Kidney (tissue), 13 donors: ENCODE measurements at regions not wholly inside any gene's neighbourhood (a gene's known extent, or its start where the extent isn't known, plus 50 kb on each side); places are given as distances from the start of the nearest gene placed in this dataset.

Experiments used
- DNase-seq, 5 donors: peaks; one replicate each; pipeline ENCODE4 v3.0.0-alpha.2; 2013 to 2020
- FAIRE-seq: peaks from 2 replicates; lab custom pipeline; 2012; peaks lifted over from hg19 to GRCh38; lab: Jason Lieb, UNC
- H3K27ac ChIP-seq, 2 donors: one replicate each; pipeline ENCODE4 v1.7.0; 2013; ENCODE audit warnings: low read depth in 2 of 2, low read length in 2 of 2, inconsistent platforms in 1 of 2
- H3K27me3 ChIP-seq: one replicate; pipeline ENCODE4 v1.7.1; 2013; ENCODE audit warnings: low read length, inconsistent platforms; ENCODE audit not compliant: control insufficient read depth, insufficient read depth
- H3K36me3 ChIP-seq, 3 donors: one replicate each; pipeline versions ENCODE4 v1.7.0 to v1.7.1; 2013; ENCODE audit warnings: low read length in 3 of 3, control low read depth in 1 of 3, inconsistent platforms in 1 of 3; ENCODE audit not compliant: insufficient read depth in 3 of 3, control insufficient read depth in 2 of 3
- H3K4me1 ChIP-seq, 3 donors: one replicate each; pipeline versions ENCODE4 v1.7.0 to v1.7.1; 2013; ENCODE audit warnings: low read length in 3 of 3, inconsistent platforms in 1 of 3, low read depth in 1 of 3; ENCODE audit not compliant: control insufficient read depth in 2 of 3, insufficient read depth in 2 of 3
- H3K4me3 ChIP-seq, 3 donors: one replicate each; pipeline versions ENCODE4 v1.7.0 to v1.8.1; 2013; ENCODE audit warnings: low read length in 3 of 3, control low read depth in 1 of 3, inconsistent platforms in 1 of 3
- H3K9ac ChIP-seq, 3 donors: one replicate each; pipeline versions ENCODE4 v1.7.0 to v1.7.1; 2013; ENCODE audit warnings: low read length in 3 of 3, control low read depth in 1 of 3, inconsistent platforms in 1 of 3
- H3K9me3 ChIP-seq, 3 donors: one replicate each; pipeline versions ENCODE4 v1.7.0 to v1.7.1; 2013; ENCODE audit warnings: low read length in 3 of 3, control low read depth in 1 of 3, inconsistent platforms in 1 of 3; ENCODE audit not compliant: control insufficient read depth in 2 of 3, insufficient read depth in 1 of 3
- CTCF ChIP-seq: IDR thresholded peaks from 3 replicates; pipeline ENCODE4 v1.5.1; 2012; ENCODE audit warnings: mild to moderate bottlenecking, moderate library complexity, borderline replicate concordance; ENCODE audit not compliant: insufficient read depth; ENCODE audit errors: extremely low read depth
- intact Hi-C: fragments of 100-400 bp; cut with DNase I; formaldehyde crosslinking; loops from one replicate; pipeline ENCODE4 v1.11.1; 2022
- donor health status: control.
- donor health status: control.
- donor health status: control.
- donor health status: control.
- donor health status: control.
- donor health status: DM: yes; HTN: yes; CAD: no.
- donor health status: Normal renal cell carcinoma (clear cell type).

- no peaks in the 10 kb centered on the region for H3K9me3 ChIP-seq
- no peaks in the 10 kb centered on the region for H3K27me3 ChIP-seq
- TF ChIP-seq CTCF: no peak
- no peak overlapping the region for H3K9ac ChIP-seq
- H3K4me3 ChIP-seq: no peak overlapping the region
- H3K36me3 ChIP-seq: no peaks in the 10 kb centered on the region
- FAIRE-seq: no peak
- intact Hi-C loops: no loop called here
- no peak for DNase-seq
- no peaks in the 10 kb centered on the region for H3K4me1 ChIP-seq
- no peak overlapping the region for H3K27ac ChIP-seq
These were observed 1166.7 kb downstream of the NCAM2 start for GRCh38 chr21:22164912-22165311.

DNA sequence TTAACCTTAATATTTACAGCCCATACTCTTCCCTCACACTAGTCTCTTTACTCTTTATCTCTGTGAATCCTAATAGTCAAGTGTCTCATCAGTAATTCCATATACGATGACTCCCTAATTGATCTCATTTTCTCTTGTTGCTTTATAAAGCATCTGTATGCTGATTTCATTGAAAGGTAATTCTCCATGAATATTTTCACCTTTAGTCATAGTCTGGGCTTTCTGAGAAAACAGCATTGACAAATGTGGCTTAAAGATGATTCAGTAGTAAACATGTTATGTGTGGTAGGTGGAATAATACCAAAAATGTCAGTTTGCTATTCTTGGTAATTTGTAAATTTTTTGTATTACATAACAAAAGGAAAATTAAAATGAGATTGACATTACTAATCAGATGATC lies 1176.5 kb downstream of the NCAM2 start:
- H3K27me3 ChIP-seq: no peaks in the 10 kb centered on the region
- TF ChIP-seq CTCF: no peak
- DNase-seq (no peak), FAIRE-seq (no peak)
- no peaks in the 10 kb centered on the region for H3K4me1 ChIP-seq
- no peak overlapping the region for H3K9ac ChIP-seq
- no peak overlapping the region for H3K4me3 ChIP-seq
- H3K36me3 ChIP-seq: no peaks in the 10 kb centered on the region
- intact Hi-C loops: no loop called here
- H3K9me3 ChIP-seq: peaks cover 0 to 2% (median 0%) of the 10 kb centered on the region in 3 donors
- H3K27ac ChIP-seq: no peak overlapping the region

DNA sequence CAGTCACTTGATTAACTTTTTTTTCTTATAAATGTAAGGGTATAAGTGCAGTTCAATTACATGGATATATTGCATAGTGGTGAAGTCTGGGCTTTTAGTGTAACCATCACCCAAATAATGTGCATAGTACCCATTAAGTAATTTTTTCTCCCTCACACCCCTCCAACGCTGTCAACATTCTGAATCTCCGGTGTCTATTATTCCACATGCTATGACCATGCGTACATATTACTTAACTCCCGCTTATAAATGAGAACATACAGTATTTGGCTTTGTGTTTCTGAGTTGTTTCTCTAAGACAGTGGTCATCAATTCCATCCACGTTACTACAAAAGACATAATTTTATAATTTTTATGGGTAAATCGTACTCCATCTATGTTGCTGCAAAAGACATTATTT lies 1191.1 kb downstream of the NCAM2 start:
- H3K4me1 ChIP-seq: no peaks in the 10 kb centered on the region
- TF ChIP-seq CTCF: no peak
- no peak overlapping the region for H3K4me3 ChIP-seq
- FAIRE-seq (no peak), DNase-seq (no peak)
- H3K36me3 ChIP-seq: no peaks in the 10 kb centered on the region
- intact Hi-C loops: no loop called here
- H3K27ac ChIP-seq: no peak overlapping the region
- no peak overlapping the region for H3K9ac ChIP-seq
- H3K9me3 ChIP-seq: no peaks in the 10 kb centered on the region
- H3K27me3 ChIP-seq: no peaks in the 10 kb centered on the region

- no peaks in the 10 kb centered on the region for H3K4me1 ChIP-seq
- intact Hi-C loops: no loop called here
- FAIRE-seq: no peak
- peak in 1 of 5 donors; percentile 1 for DNase-seq
- no peak overlapping the region for H3K27ac ChIP-seq
- H3K4me3 ChIP-seq: no peak overlapping the region
- no peaks in the 10 kb centered on the region for H3K27me3 ChIP-seq
- H3K9me3 ChIP-seq: no peaks in the 10 kb centered on the region
- no peaks in the 10 kb centered on the region for H3K36me3 ChIP-seq
- H3K9ac ChIP-seq: no peak overlapping the region
- no peak for TF ChIP-seq CTCF
These were observed 1193.4 kb downstream of the NCAM2 start for GRCh38 chr21:22191581-22191980.
